Renal pelvis (tissue), 1 donor: ENCODE measurements at regions not wholly inside any gene's neighbourhood (a gene's known extent, or its start where the extent isn't known, plus 50 kb on each side); places are given as distances from the start of the nearest gene placed in this dataset.
"Not testable (repeated sequence)": the region's sequence is repeated elsewhere in the genome, so short reads cannot be mapped to it uniquely, and the experiment has no call there.

Experiments used
- DNase-seq: peaks from one replicate; pipeline ENCODE4 v3.0.0-alpha.2; 2013

- no peak for DNase-seq
These were observed 583.2 kb downstream of the EBF1 start for GRCh38 chr5:158516521-158516920.

DNA sequence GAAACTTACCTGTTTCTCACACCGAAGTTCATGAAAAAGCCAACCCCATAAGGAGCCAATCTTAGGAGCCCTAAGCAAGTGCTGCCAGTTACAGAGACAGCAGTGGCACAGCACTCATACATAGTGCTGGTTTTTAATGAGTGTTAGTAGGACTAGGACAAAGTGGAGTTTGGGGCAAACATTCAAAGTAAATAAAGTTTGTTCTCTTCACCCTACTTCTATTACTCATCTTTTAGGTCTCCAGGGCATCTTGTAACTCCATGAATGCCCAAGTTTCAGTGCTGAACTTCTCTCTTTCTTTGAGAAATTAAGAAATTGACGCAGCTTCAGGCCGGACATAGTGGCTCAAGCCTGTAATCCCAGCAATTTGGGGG, 584.7 kb downstream of the EBF1 start:
- DNase-seq = no peak

- DNase-seq = no peak
These were observed 585.3 kb downstream of the EBF1 start for GRCh38 chr5:158514319-158514985.

DNA sequence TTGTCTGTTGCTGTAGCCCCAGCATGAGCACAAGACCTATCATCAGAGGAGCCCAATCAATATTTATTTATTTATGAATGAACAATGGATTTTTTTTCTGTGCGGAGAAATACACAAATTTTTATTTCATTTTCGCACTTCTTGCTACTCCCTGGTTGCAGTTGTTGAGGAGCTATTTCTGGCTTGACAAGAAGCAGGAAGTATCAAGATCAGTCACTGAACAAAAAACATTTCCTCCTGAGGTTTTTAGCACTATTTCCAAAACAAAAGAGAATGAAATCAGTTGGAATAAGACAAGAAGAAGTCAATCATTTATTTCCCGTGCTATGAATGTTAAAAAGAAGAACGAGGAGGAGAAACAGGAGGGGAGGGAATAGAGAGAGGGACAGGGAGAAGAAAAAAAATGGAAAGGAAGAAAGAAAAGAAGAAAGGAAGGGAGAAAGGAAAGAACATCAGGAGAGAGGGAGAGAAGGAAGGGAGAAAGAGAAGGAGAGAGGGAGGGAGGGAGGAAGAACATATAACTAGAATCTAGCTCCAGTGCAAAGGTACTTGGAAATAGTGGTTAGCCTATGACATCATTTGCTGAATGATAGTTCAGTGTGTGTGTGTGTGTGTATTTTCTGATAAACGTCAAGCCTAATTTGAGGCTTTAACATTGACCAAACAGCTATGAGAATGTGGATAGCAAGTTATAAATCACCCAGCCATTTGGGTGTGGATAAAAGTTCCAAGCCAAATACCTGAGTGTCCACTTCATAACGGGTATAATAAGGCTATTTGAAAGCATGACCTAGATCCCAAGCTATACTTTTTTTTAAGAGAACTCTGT, 586.0 kb downstream of the EBF1 start:
- DNase-seq = no peak

DNA sequence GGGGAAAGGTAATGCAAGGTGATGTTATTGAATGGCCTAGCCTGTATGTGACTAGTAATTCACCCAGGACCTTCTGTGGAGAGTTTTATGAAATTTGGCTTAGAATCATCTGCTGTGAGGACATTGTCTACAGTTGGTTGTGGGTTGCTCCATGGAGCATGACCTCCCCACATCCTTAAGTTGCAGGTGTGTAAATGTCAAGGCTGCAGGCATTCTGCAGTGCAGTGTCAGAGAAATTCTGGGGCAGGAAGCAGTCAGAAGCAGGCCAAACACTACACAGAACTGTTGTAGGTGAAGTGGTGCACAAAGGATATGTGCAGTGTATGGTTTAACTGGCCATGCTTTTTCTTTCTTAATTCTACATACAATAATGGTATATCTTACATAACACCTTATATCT, 588.3 kb downstream of the EBF1 start:
- no peak for DNase-seq

DNA sequence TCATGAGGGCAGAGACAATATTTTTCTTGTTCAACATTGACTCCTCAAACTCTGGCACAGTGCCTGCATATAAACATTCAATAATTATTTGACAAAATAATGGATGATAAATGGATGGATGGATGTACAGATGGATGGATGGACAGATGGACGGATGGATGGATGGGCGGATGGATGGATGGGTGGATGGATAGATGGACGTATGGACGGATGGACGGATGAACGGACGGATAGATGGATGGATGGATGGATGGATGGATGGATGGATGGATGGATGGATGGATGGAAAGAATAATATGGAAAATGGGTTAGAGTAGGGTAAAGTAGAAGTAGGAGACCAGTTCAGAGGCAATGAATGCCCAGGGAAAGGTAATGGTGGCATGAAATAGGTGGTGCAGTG, 589.2 kb downstream of the EBF1 start:
- no peak for DNase-seq

DNA sequence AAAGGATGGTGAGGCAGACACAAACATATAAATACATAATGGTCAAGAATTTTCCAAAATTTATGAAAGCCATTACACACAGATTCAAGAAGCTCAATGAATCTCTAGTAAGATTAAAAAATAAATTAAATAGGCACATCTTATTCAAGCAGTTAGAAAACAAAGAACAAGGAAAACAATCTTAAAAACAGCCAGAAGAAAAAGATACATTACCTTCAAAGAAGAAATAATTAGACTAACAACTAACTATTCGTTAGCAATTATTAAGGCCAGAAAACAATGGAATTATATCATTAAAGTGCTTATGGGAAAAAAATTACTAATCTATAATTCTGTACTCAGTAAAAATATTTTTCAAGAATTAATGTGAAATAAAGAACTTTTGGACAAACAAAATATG, 593.1 kb downstream of the EBF1 start:
- DNase-seq = no peak

DNA sequence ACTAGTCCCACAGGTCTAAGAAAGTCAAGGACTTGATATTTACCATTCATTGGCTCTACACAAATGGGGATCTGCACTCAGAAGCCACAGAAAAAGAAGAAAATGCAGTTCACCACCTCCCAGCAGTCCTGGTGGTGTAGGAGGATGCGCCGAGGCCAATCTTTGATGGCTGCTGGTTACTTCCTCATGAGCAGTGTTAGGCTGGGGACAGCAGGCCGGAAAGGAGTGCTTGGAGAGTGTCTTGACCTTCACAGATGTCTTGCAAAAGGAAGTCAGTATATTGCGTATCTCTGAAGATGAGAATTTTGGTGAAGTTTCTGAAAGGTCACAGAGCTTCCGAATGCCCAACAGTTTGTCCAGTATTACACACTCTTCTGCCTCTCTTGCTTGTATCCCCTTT, 597.0 kb downstream of the EBF1 start:
- no peak for DNase-seq

GRCh38 chr5:158499892-158500418, 599.8 kb downstream of the EBF1 start:
- no peak for DNase-seq

GRCh38 chr5:158499075-158499891, 600.4 kb downstream of the EBF1 start:
- DNase-seq = no peak

DNA sequence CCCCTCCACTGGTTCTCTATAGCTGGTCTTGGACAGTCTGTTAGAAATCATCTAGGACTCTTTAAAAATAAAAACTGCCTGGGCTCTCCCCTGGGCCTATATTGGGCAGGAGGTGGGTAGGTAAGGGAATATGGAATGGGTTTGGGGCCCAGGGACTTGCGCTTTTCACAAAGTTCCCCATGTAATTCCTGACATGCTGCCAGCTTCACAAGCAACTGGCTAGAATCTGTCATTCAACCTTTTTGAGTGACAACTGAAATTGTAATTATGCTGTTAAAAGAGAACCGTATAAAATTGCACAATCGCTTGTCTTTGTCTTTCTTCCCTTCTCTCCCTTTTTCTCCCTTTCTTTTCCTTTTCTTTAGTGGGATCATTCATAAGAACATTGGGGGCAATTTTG, 603.1 kb downstream of the EBF1 start:
- no peak for DNase-seq

DNA sequence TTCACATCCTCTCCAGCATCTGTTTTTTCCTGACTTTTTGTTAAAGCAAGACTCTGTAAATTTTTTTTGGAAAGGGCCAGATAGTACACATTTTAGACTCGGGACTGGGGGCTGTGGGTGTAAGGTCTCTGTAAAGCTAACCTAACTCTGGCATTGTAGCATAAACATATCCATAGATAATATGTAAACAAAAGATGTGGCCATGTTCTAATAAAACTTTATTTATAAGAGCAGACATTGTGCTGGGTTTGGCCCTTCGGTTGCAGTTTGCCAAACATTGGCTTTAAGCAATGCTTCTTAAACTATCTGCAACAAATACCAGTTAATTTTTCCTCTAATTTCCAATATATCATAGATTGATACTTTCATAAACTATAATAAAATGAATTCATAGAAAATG, 605.2 kb downstream of the EBF1 start:
- DNase-seq = no peak

- not testable (repeated sequence) for DNase-seq
These were observed 605.7 kb downstream of the EBF1 start for GRCh38 chr5:158494044-158494443.

- no peak for DNase-seq
These were observed 606.9 kb downstream of the EBF1 start for GRCh38 chr5:158492841-158493242.

- DNase-seq = no peak
These were observed 607.6 kb downstream of the EBF1 start for GRCh38 chr5:158492136-158492535.

GRCh38 chr5:158487664-158488063, 612.1 kb downstream of the EBF1 start:
- no peak for DNase-seq

GRCh38 chr5:158487156-158487555, 612.6 kb downstream of the EBF1 start:
- no peak for DNase-seq

DNA sequence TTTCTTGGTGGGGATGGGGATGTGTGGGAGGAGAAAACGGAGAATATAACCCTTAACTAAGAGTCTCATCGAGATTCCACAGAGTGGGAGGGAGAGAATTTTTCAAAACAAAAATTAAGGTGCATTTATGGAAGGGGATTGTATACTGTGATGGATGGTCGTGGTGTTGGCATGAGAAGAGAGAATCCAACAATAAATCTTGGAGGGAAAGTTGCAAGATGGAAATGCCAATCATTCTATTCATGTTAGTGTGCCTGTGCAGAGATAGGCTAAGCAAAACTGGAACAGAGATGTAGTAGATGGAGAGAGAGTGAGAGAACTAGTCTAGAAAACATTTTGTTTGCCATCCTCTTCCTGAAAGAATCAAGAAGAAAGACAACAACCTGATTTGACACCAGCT, 613.1 kb downstream of the EBF1 start:
- no peak for DNase-seq

GRCh38 chr5:158485604-158486081, 614.1 kb downstream of the EBF1 start:
- DNase-seq = no peak

- no peak for DNase-seq
These were observed 614.7 kb downstream of the EBF1 start for GRCh38 chr5:158485047-158485446.

DNA sequence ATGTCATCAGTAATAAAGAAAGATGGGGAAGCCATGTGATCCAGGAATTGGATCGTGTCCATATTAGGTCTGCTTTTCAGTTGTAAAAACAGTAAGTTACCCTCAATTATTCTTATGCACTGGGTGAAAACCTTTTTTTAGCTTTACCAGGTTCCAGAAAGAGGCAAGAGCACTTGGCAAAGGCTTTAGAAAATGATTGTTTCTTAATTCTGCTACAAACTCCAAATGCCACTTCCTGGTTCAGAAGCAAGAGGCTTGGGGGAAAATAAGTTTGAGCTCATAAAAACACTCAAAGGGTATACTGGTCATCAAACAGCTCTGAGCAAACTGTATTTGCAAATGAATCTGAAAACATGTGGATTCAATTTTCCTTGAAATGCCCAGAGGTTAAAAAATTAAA, 615.6 kb downstream of the EBF1 start:
- DNase-seq = no peak

DNA sequence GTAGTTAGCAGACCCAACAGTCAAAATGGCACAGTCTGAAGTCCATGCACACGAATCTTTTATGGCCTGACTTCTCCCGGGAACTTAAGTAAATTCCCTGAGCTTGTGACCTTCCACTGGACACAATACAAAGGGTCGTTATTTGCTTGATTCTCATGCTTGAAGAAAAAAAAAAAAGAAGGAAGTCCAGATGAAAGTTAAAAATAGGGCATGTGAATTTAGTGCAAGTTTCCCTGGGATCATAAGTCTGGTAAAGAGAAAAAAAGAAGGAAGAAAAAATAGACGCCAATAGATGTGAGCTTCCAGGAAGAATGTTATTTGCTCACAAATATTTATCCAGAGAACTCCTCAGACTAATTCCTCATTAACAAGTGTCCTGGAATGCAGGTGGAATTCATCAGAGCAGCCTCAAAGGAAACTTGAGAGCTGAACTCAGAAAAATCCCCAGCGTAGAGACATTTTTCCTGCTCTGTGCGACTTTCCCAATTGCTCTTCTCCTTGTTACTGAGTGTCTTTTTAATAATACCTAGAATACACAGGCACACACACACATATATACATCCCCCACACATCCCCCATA, 616.3 kb downstream of the EBF1 start:
- DNase-seq = no peak
